ENCODE measurements at regions not wholly inside any gene's neighbourhood (a gene's known extent, or its start where the extent isn't known, plus 50 kb on each side); places are given as distances from the start of the nearest gene placed in this dataset.

GRCh38 chr13:106374631-106375030 is 160.8 kb downstream of the EFNB2 start:
- TF ChIP-seq GATA3 (IDR thresholded peaks at IDR 0.05; ENCODE audit: low read depth, low read length) (no peak), GATA2 (IDR thresholded peaks at IDR 0.05; ENCODE audit: low read depth, low read length) (no peak)

GRCh38 chr13:106373989-106374572 is 161.4 kb downstream of the EFNB2 start:
- TF ChIP-seq GATA2 (IDR thresholded peaks at IDR 0.05; ENCODE audit: low read depth, low read length) (no peak), GATA3 (IDR thresholded peaks at IDR 0.05; ENCODE audit: low read depth, low read length) (no peak)

GRCh38 chr13:106373304-106373988 is 162.0 kb downstream of the EFNB2 start:
- no peak for TF ChIP-seq GATA3 (IDR thresholded peaks at IDR 0.05; ENCODE audit: low read depth, low read length)
- TF ChIP-seq GATA2 (IDR thresholded peaks at IDR 0.05; ENCODE audit: low read depth, low read length), result no peak

GRCh38 chr13:106372199-106373155 is 163.0 kb downstream of the EFNB2 start:
- TF ChIP-seq GATA2 (IDR thresholded peaks at IDR 0.05; ENCODE audit: low read depth, low read length) (no peak), GATA3 (IDR thresholded peaks at IDR 0.05; ENCODE audit: low read depth, low read length) (no peak)

- TF ChIP-seq GATA3 (IDR thresholded peaks at IDR 0.05; ENCODE audit: low read depth, low read length) (no peak), GATA2 (IDR thresholded peaks at IDR 0.05; ENCODE audit: low read depth, low read length) (no peak)
Measured at GRCh38 chr13:106371024-106371423, 164.4 kb downstream of the EFNB2 start.

- TF ChIP-seq GATA2 (IDR thresholded peaks at IDR 0.05; ENCODE audit: low read depth, low read length) (no peak), GATA3 (IDR thresholded peaks at IDR 0.05; ENCODE audit: low read depth, low read length) (no peak)
Measured at GRCh38 chr13:106369858-106370257, 165.6 kb downstream of the EFNB2 start.

GRCh38 chr13:106369091-106369490 is 166.4 kb downstream of the EFNB2 start:
- no peak for TF ChIP-seq GATA3 (IDR thresholded peaks at IDR 0.05; ENCODE audit: low read depth, low read length)
- no peak for TF ChIP-seq GATA2 (IDR thresholded peaks at IDR 0.05; ENCODE audit: low read depth, low read length)

GRCh38 chr13:106367361-106367971 is 168.0 kb downstream of the EFNB2 start:
- TF ChIP-seq GATA3 (IDR thresholded peaks at IDR 0.05; ENCODE audit: low read depth, low read length), result no peak
- TF ChIP-seq GATA2 (IDR thresholded peaks at IDR 0.05; ENCODE audit: low read depth, low read length), result no peak

GRCh38 chr13:106362707-106363106 is 172.8 kb downstream of the EFNB2 start:
- no peak for TF ChIP-seq GATA2 (IDR thresholded peaks at IDR 0.05; ENCODE audit: low read depth, low read length)

GRCh38 chr13:106361621-106362020 is 173.8 kb downstream of the EFNB2 start:
- TF ChIP-seq GATA3 (IDR thresholded peaks at IDR 0.05; ENCODE audit: low read depth, low read length) (no peak), GATA2 (IDR thresholded peaks at IDR 0.05; ENCODE audit: low read depth, low read length) (no peak)

- no peak for TF ChIP-seq GATA3 (IDR thresholded peaks at IDR 0.05; ENCODE audit: low read depth, low read length)
- TF ChIP-seq GATA2 (IDR thresholded peaks at IDR 0.05; ENCODE audit: low read depth, low read length), result no peak
Measured at GRCh38 chr13:106357198-106357597, 178.3 kb downstream of the EFNB2 start.

GRCh38 chr13:106355866-106356265 is 179.6 kb downstream of the EFNB2 start:
- TF ChIP-seq GATA2 (IDR thresholded peaks at IDR 0.05; ENCODE audit: low read depth, low read length), result no peak
- no peak for TF ChIP-seq GATA3 (IDR thresholded peaks at IDR 0.05; ENCODE audit: low read depth, low read length)

GRCh38 chr13:106354961-106355360 is 180.5 kb downstream of the EFNB2 start:
- TF ChIP-seq GATA2 (IDR thresholded peaks at IDR 0.05; ENCODE audit: low read depth, low read length), result no peak
- no peak for TF ChIP-seq GATA3 (IDR thresholded peaks at IDR 0.05; ENCODE audit: low read depth, low read length)

GRCh38 chr13:106352850-106353249 is 182.6 kb downstream of the EFNB2 start:
- no peak for TF ChIP-seq GATA3 (IDR thresholded peaks at IDR 0.05; ENCODE audit: low read depth, low read length)
- no peak for TF ChIP-seq GATA2 (IDR thresholded peaks at IDR 0.05; ENCODE audit: low read depth, low read length)

Data from SH-SY5Y (cell line).